ENCODE measurements at regions not wholly inside any gene's neighbourhood (a gene's known extent, or its start where the extent isn't known, plus 50 kb on each side); places are given as distances from the start of the nearest gene placed in this dataset.
A peak's percentile ranks its signal among the peaks of the same experiment; 100 is the strongest.
"Not testable (repeated sequence)": the region's sequence is repeated elsewhere in the genome, so short reads cannot be mapped to it uniquely, and the experiment has no call there.

DNA sequence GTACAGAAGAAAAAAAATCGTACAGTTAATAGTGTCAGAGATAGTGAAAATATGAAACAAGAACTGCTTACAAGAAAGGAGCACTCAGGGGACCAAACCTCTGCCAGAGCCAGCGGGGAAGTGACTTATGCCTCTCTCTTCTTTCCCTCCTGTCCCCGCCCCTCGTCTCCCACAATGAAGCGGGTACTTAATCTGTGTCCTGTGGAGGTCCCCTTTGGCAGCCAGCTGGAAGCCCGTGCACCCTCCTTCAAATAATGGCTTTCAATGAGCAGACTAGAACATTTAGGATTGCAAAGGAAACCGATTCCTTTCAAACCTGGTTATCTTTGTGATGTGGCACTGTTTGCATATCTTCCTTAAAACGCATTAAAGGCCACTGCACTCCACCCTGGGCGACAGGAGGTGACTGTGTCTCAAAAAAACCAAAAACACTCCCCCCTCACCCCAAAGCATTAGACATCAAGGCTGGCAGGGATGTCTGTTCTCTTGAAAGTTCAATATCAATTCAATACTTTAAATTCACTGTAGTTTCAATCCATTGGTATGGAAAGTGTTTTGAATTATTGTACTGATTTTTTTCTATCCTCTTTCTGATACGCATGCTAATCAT, 51.7 kb downstream of the PPIAL4C start:
- not testable (repeated sequence) for H3K27me3 ChIP-seq (ENCODE audit: control insufficient read depth, insufficient read depth, low read length); H3K4me1 ChIP-seq (ENCODE audit: control insufficient read depth, insufficient read depth, low read length); H3K36me3 ChIP-seq (ENCODE audit: control insufficient read depth, insufficient read depth, low read length); H3K9ac ChIP-seq (ENCODE audit: low read length); H3K9me3 ChIP-seq (ENCODE audit: control insufficient read depth, low read length); H3K4me3 ChIP-seq (ENCODE audit: low read length)

DNA sequence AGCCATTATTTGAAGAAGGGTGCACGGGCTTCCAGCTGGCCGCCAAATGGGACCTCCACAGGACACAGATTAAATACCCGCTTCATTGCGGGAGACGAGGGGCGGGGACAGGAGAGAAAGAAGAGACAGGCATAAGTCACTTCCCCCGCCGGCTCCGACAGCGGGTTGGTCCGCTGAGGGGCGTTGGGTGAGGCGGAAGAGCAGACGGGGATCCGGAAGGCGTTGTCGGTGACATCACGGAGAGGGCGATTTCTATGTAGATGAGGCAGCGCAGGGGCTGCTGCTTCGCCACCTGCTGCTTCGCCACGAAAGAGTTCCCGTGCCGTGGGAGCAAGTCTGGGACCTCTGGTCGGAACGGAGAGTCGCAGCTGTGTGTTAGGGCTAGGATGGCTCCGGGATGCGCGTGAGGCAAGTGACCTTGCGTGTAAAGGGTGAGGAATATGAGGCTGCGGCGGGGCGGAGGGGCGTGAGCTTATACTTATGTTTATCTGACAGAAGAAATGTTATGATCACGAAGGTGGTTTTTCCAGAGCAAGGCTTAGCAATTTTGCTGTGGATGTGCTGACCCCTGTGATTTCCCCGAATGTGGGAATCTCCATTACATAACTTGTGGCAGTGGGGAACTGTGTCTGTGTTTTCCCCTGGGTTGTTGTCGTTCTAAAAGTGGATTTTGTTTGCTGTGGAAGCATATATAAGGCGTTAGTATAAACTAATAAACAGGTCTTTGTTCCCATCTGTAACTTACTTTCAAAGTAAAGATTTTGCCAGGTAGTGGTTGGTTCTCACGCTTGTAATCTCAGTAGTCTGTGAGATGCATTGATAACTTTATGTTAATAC, 52.9 kb downstream of the PPIAL4C start:
- not testable (repeated sequence) for H3K36me3 ChIP-seq (ENCODE audit: control insufficient read depth, insufficient read depth, low read length); H3K27me3 ChIP-seq (ENCODE audit: control insufficient read depth, insufficient read depth, low read length); H3K4me1 ChIP-seq (ENCODE audit: control insufficient read depth, insufficient read depth, low read length); H3K9me3 ChIP-seq (ENCODE audit: control insufficient read depth, low read length)
- peak overlapping the region; percentile 28 for H3K4me3 ChIP-seq (ENCODE audit: low read length)
- peak overlapping the region; percentile 69 for H3K9ac ChIP-seq (ENCODE audit: low read length)

DNA sequence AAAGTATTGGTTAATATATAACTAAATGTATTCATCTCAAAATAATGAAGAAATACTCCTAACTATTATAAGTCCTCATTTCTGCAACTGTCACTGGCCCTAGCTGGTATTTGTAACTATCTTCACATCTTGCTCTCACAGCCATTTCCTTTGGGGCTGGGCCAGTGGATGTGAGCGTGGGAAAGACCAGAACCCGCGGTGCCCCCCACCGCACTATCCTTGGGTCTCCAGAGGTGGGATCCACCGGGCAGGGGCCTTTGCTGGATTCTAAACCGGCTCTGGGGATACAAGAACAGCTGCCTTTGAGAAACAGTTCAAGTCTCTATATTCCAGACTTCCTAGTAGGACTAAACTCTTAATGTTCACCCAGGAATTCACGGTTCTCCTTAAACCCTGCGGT, 54.8 kb downstream of the PPIAL4C start:
- not testable (repeated sequence) for H3K36me3 ChIP-seq (ENCODE audit: control insufficient read depth, insufficient read depth, low read length); H3K9ac ChIP-seq (ENCODE audit: low read length); H3K4me3 ChIP-seq (ENCODE audit: low read length); H3K4me1 ChIP-seq (ENCODE audit: control insufficient read depth, insufficient read depth, low read length); H3K27me3 ChIP-seq (ENCODE audit: control insufficient read depth, insufficient read depth, low read length); H3K9me3 ChIP-seq (ENCODE audit: control insufficient read depth, low read length)

DNA sequence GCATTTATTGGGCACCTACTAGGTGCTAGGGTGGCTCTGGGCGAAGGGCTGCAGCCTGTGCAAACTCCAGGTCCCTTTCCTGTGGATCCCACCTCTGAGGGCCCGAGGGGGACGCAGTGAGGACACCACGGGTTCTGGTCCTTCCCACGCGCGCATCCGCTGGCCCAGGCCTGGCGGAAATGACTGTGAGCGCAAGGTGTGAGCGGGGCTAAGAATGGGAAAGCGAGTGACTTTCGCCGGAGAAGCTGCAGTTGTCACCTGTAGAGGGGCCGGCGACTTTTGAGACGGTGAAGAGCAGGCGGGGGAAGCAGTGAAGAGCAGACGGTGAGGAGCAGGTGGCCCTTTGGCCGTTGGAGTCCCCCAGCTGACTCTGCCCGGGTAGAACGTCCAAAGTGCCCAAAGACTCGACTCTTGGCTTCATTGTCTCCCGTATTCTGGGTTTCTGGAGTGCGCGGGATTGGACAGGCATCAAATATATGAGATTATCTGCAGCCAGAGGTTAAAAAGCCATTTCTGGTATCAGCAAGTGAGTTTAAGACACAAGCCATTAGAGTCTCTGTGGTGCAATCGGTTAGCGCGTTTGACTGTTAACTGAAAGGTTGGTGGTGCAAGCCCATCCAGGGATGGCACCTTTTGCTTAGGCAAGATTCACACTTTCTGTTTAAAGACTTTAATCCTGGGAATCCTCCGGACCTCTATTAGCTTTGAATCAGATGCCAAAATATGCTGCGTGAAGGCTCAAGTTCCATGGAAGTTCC, 55.4 kb downstream of the PPIAL4C start:
- H3K36me3 ChIP-seq (ENCODE audit: control insufficient read depth, insufficient read depth, low read length); H3K4me3 ChIP-seq (ENCODE audit: low read length); H3K9me3 ChIP-seq (ENCODE audit: control insufficient read depth, low read length): not testable (repeated sequence)

DNA sequence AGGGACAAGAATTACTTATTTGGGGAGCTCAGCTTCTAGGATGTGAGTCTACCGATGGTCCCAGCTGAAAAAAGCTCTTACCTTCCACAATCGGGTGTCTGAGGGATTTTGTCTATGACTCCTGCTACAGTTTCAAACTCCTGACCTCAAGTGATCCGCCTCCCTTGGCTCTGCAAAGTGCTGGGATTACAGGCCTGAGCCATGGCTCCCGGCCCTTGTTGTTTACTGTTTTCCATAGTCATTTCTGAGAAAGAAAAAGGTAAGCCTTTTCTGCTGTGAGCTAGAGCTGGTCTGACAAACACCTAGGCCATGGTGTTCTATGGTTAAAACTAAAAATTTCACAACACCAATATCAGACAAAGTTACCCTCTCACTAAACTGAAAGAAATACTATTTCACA, 57.5 kb downstream of the PPIAL4C start:
- H3K4me3 ChIP-seq (ENCODE audit: low read length); H3K27me3 ChIP-seq (ENCODE audit: control insufficient read depth, insufficient read depth, low read length); H3K9me3 ChIP-seq (ENCODE audit: control insufficient read depth, low read length); H3K9ac ChIP-seq (ENCODE audit: low read length); H3K36me3 ChIP-seq (ENCODE audit: control insufficient read depth, insufficient read depth, low read length); H3K4me1 ChIP-seq (ENCODE audit: control insufficient read depth, insufficient read depth, low read length): not testable (repeated sequence)

More for the DNA sequence above, 55.4 kb downstream of the PPIAL4C start:
- H3K9ac ChIP-seq (ENCODE audit: low read length); H3K27me3 ChIP-seq (ENCODE audit: control insufficient read depth, insufficient read depth, low read length); H3K4me1 ChIP-seq (ENCODE audit: control insufficient read depth, insufficient read depth, low read length): not testable (repeated sequence)

DNA sequence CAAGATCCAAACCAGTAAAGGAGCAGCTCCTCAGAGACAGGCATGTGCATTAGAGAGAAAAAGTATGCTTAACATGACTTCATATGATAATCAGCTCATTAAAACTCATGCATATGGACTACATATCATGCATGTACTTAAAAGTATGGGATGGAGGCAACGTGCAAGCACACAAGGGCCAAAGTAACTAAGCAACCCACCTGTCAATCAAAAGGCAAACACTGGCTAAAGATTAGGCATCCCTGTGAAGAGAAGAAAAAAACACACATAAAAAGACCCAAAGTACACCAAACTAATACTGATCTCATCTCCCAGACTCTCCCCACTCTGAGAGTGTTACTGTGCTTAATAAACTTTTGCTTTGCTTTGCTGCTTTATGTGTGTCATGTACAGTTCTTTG, 61.2 kb downstream of the PPIAL4C start:
- not testable (repeated sequence) for H3K36me3 ChIP-seq (ENCODE audit: control insufficient read depth, insufficient read depth, low read length); H3K4me3 ChIP-seq (ENCODE audit: low read length); H3K4me1 ChIP-seq (ENCODE audit: control insufficient read depth, insufficient read depth, low read length); H3K27me3 ChIP-seq (ENCODE audit: control insufficient read depth, insufficient read depth, low read length); H3K9ac ChIP-seq (ENCODE audit: low read length); H3K9me3 ChIP-seq (ENCODE audit: control insufficient read depth, low read length)

DNA sequence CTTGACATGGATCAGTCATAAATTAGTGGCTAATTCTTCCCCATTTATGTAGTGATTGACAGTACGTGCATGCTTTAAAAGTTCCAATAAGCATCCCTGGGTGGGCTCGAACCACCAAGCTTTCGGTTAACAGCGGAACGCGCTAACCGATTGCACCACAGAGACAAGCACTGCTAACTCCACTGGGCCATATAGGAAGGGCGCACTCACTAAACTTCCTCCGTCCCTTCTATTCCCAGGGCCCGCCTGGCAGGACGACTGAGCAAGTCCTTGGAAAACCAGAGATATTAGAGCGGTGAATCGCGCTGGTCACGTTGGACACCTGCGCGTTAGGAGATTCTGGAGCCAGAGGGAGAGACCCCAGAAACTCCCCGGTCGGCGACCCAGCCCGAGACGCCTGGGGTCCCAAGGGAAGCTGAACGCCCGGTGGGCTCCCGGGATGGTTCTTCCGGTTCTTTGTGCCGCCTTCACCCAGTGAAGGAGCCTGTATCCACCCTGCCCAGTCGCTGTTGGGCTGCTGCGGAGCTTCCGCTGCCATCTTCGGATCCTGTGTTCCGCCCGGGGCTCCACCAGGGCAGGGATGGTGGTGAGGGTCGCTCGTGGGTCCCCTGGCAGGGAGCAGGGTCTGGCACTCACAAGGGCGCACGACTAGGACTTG, 62.8 kb downstream of the PPIAL4C start:
- not testable (repeated sequence) for H3K4me1 ChIP-seq (ENCODE audit: control insufficient read depth, insufficient read depth, low read length); H3K9me3 ChIP-seq (ENCODE audit: control insufficient read depth, low read length); H3K4me3 ChIP-seq (ENCODE audit: low read length); H3K27me3 ChIP-seq (ENCODE audit: control insufficient read depth, insufficient read depth, low read length); H3K36me3 ChIP-seq (ENCODE audit: control insufficient read depth, insufficient read depth, low read length)
- H3K9ac ChIP-seq (ENCODE audit: low read length), result peak overlapping the region; percentile 50

DNA sequence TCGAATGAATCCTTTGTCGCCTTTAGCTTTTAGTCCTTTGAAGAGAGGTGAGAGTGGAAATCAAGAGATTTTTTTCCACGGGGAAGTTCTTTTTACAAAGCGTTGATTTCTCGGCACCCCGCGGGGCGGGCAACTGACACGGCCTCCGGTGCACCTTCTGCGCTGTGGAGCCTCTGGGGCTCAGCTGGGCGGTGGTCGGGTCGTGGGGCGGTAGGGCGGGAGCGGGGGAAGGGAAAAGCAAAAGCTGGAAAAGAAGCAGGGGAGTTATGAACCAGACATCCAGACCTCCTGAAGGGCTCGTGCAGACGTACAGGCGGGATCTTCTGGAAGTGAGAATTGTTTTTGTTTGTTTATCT, 63.3 kb downstream of the PPIAL4C start:
- H3K4me3 ChIP-seq (ENCODE audit: low read length); H3K36me3 ChIP-seq (ENCODE audit: control insufficient read depth, insufficient read depth, low read length); H3K27me3 ChIP-seq (ENCODE audit: control insufficient read depth, insufficient read depth, low read length); H3K9me3 ChIP-seq (ENCODE audit: control insufficient read depth, low read length); H3K4me1 ChIP-seq (ENCODE audit: control insufficient read depth, insufficient read depth, low read length): not testable (repeated sequence)
- H3K9ac ChIP-seq (ENCODE audit: low read length), result peak overlapping the region; percentile 50

DNA sequence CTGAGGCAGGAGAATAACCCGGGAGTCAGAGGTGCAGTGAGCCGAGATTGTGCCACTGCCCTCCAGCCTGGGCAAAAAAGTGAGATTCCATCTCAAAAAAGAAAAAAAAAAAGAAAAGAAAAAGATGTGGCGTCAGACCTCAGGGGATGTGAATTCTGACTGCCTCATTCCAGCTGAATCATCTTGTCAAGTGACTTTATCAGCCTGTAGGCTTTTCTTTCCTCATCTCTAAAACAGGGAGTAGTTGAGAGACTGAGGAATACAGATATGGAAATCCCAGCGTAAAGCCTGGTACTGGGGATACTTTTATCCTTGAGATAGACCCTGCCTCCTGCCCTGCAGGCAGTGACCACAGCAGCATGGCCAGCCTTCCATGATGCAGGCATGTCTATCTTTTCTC, 74.1 kb downstream of the PPIAL4C start:
- H3K36me3 ChIP-seq (ENCODE audit: control insufficient read depth, insufficient read depth, low read length); H3K4me1 ChIP-seq (ENCODE audit: control insufficient read depth, insufficient read depth, low read length); H3K9ac ChIP-seq (ENCODE audit: low read length); H3K9me3 ChIP-seq (ENCODE audit: control insufficient read depth, low read length); H3K4me3 ChIP-seq (ENCODE audit: low read length); H3K27me3 ChIP-seq (ENCODE audit: control insufficient read depth, insufficient read depth, low read length): not testable (repeated sequence)

DNA sequence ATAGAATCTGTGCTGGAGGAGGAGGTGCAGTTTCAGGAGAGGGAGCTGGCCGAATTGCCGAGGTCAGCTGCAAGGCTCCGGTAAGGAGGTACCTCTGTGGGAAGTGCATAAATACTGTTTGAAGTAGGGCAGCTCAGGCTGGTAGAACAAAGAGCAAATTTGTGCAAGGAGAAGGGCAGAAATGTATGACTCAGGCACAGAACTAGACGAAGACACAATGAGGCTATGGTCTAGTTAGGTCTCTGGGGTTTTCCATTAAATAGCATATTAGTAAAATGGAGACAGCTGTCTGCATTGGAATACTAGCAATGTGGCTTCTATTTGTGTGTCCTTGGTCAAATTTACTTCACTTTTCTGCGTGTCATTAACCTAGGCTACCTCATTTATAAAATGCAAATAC, 74.5 kb downstream of the PPIAL4C start:
- H3K27me3 ChIP-seq (ENCODE audit: control insufficient read depth, insufficient read depth, low read length); H3K9me3 ChIP-seq (ENCODE audit: control insufficient read depth, low read length); H3K4me1 ChIP-seq (ENCODE audit: control insufficient read depth, insufficient read depth, low read length): not testable (repeated sequence)

DNA sequence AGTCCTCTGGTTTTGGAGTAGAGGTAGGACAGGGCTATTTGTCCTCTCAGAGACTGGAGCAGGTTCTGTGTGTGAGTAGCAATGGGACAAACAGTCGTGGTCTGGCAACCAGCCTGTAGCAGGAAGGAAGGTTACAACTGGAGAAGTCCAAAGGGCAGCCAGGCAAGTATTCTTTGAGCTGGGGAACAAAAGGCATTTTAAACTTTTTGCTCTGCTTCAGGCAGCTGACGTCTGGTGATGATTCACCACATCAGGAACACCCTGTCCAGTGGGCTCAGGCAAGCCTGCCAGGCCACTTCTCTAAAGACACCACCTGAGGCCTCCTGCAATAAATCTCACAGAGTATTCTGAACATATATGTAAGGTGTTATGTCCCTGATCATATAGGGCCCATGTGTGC, 81.0 kb downstream of the PPIAL4C start:
- not testable (repeated sequence) for H3K4me1 ChIP-seq (ENCODE audit: control insufficient read depth, insufficient read depth, low read length); H3K9ac ChIP-seq (ENCODE audit: low read length); H3K27me3 ChIP-seq (ENCODE audit: control insufficient read depth, insufficient read depth, low read length); H3K36me3 ChIP-seq (ENCODE audit: control insufficient read depth, insufficient read depth, low read length); H3K4me3 ChIP-seq (ENCODE audit: low read length); H3K9me3 ChIP-seq (ENCODE audit: control insufficient read depth, low read length)

More for the DNA sequence above, 74.5 kb downstream of the PPIAL4C start:
- not testable (repeated sequence) for H3K4me3 ChIP-seq (ENCODE audit: low read length); H3K9ac ChIP-seq (ENCODE audit: low read length); H3K36me3 ChIP-seq (ENCODE audit: control insufficient read depth, insufficient read depth, low read length)

DNA sequence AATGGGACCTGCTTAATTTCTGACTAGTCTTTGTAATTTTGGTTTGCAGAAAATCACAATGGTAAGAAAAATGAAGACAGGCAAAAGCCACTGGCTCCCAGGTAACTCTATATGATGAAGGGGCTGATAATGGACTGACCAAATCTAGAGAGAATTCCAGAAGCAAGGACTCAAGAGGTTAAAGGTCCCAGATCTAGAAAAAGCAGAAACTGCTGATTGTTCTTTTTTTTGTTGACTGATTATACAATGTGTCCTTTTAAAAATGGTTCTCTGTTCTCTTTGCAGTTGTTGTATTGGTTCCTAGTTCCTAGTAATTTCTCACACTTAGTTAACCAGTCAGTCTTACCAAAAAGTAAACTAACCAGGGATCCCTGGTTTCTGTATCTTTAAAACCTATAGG, 81.4 kb downstream of the PPIAL4C start:
- not testable (repeated sequence) for H3K9ac ChIP-seq (ENCODE audit: low read length); H3K9me3 ChIP-seq (ENCODE audit: control insufficient read depth, low read length); H3K4me1 ChIP-seq (ENCODE audit: control insufficient read depth, insufficient read depth, low read length); H3K36me3 ChIP-seq (ENCODE audit: control insufficient read depth, insufficient read depth, low read length); H3K4me3 ChIP-seq (ENCODE audit: low read length); H3K27me3 ChIP-seq (ENCODE audit: control insufficient read depth, insufficient read depth, low read length)

Data from mucosa of stomach (tissue), 1 donor.